A549 (cell line): ENCODE measurements at regions not wholly inside any gene's neighbourhood (a gene's known extent, or its start where the extent isn't known, plus 50 kb on each side); places are given as distances from the start of the nearest gene placed in this dataset.

Experiments
- ATAC-seq, 2 experiments: fragments of 200-7000 bp in 1 of 2; fragments of >200 bp in 1 of 2; cut with Nextera tagmentation in 1 of 2; cut with Tn5 transposase in 1 of 2; 3 replicates each; pipeline versions ENCODE4 v1.8.0 to v1.9.1; 2018 to 2020; ENCODE audit warnings: mild to moderate bottlenecking in 1 of 2, moderate library complexity in 1 of 2
- CTCF ChIA-PET: fragments of 300-600 bp; sonication (Branson Sonifier 250); formaldehyde crosslinking; extraction: SDS; loops from one replicate; lab custom pipeline; 2021; ENCODE audit warnings: antibody characterized with exemption, inconsistent platforms; lab: Yijun Ruan, JAX
- POLR2A ChIA-PET: fragments of 350-600 bp; formaldehyde crosslinking; extraction: SDS; loops from one replicate; lab custom pipeline; 2021; ENCODE audit warnings: antibody characterized with exemption, inconsistent platforms; lab: Yijun Ruan, JAX
- DNase-seq, 2 experiments: peaks; one replicate each; pipeline versions ENCODE4 v3.0.0 to v3.0.0-alpha.2; 2011 to 2016; ENCODE audit warnings: low read depth in 1 of 2, low spot score in 1 of 2
- FAIRE-seq: peaks from 2 replicates; lab custom pipeline; 2011; peaks lifted over from hg19 to GRCh38; lab: Jason Lieb, UNC
- H3K27ac ChIP-seq, 2 experiments: fragments of >200 bp; sonication (Bioruptor Twin); formaldehyde crosslinking; 3 replicates each; pipeline ENCODE4 v1.5.1; 2016 to 2017
- H3K4me1 ChIP-seq: fragments of >200 bp; sonication (Bioruptor Twin); formaldehyde crosslinking; 3 replicates; pipeline ENCODE4 v1.6.1; 2016
- H3K4me2 ChIP-seq: fragments of >200 bp; sonication (Bioruptor Twin); formaldehyde crosslinking; 3 replicates; pipeline ENCODE4 v1.6.1; 2016
- H3K4me3 ChIP-seq: fragments of >200 bp; sonication (Bioruptor Twin); formaldehyde crosslinking; 3 replicates; pipeline ENCODE4 v1.5.1; 2016
- H3K9me3 ChIP-seq: fragments of >200 bp; sonication (Bioruptor Twin); formaldehyde crosslinking; 3 replicates; pipeline ENCODE4 v1.6.1; 2016
- CBX2 ChIP-seq: fragments of 200-600 bp; sonication (generic); IDR thresholded peaks from 2 replicates; pipeline ENCODE4 v1.6.1; 2016; ENCODE audit warnings: low read depth, mild to moderate bottlenecking, borderline replicate concordance
- ELK1 ChIP-seq: fragments of 150-350 bp; IDR thresholded peaks from 2 replicates; pipeline ENCODE4 v1.6.1; 2014; ENCODE audit warnings: low read depth, mild to moderate bottlenecking, low read length
- FOSL2 ChIP-seq, 2 experiments: fragments of 450-650 bp in 1 of 2; fragments of >200 bp in 1 of 2; sonication (Bioruptor Twin) in 1 of 2; formaldehyde crosslinking; IDR thresholded peaks; 2 replicates each; pipeline versions ENCODE4 v1.5.0 to v1.6.1; 2016 to 2020; ENCODE audit warnings: mild to moderate bottlenecking in 1 of 2, moderate library complexity in 1 of 2
- HOXB13 ChIP-seq: fragments of 250-450 bp; sonication (Bioruptor Pico); IDR thresholded peaks from 2 replicates; pipeline ENCODE4 v1.5.0; 2020; ENCODE audit warnings: low read depth, mild to moderate bottlenecking, moderate library complexity
- HOXB5 ChIP-seq: fragments of 250-450 bp; sonication (Bioruptor Pico); IDR thresholded peaks from 2 replicates; pipeline ENCODE4 v1.5.0; 2020; ENCODE audit warnings: mild to moderate bottlenecking, moderate library complexity
- JUNB ChIP-seq: fragments of >200 bp; sonication (Bioruptor Twin); formaldehyde crosslinking; IDR thresholded peaks from 2 replicates; pipeline ENCODE4 v1.6.1; 2016
- KDM1A ChIP-seq: fragments of 200-600 bp; sonication (generic); IDR thresholded peaks from 2 replicates; pipeline ENCODE4 v1.6.1; 2016; ENCODE audit warnings: low read depth, mild to moderate bottlenecking
- KDM5A ChIP-seq: fragments of 200-600 bp; sonication (generic); IDR thresholded peaks from 2 replicates; pipeline ENCODE4 v1.6.1; 2016; ENCODE audit warnings: antibody characterized with exemption, mild to moderate bottlenecking
- MYC ChIP-seq: IDR thresholded peaks from 2 replicates; pipeline ENCODE4 v1.6.1; 2012; ENCODE audit warnings: mild to moderate bottlenecking, inconsistent platforms, low read length, improper control_type of control experiment, borderline replicate concordance
- NFE2L2 ChIP-seq: fragments of 150-350 bp; conservative IDR thresholded peaks from 2 replicates; pipeline ENCODE4 v1.6.1; 2014; ENCODE audit warnings: low read length
- NPAS2 ChIP-seq: fragments of 250-450 bp; sonication (Bioruptor Pico); IDR thresholded peaks from 2 replicates; pipeline ENCODE4 v1.8.0; 2022; ENCODE audit warnings: mild to moderate bottlenecking, moderate library complexity, borderline replicate concordance
- PHF8 ChIP-seq: fragments of 200-600 bp; sonication (generic); IDR thresholded peaks from 2 replicates; pipeline ENCODE4 v1.6.1; 2016; ENCODE audit warnings: low read depth, mild to moderate bottlenecking, antibody characterized with exemption, moderate library complexity, borderline replicate concordance
- RFX5 ChIP-seq: fragments of 450-650 bp; IDR thresholded peaks from 2 replicates; pipeline ENCODE4 v1.7.1; 2014; ENCODE audit warnings: antibody characterized with exemption, mild to moderate bottlenecking, moderate library complexity
- SMC3 ChIP-seq: fragments of >200 bp; sonication (Bioruptor Twin); formaldehyde crosslinking; IDR thresholded peaks from 3 replicates; pipeline ENCODE4 v1.6.1; 2018; ENCODE audit warnings: inconsistent platforms
- TFCP2L1 ChIP-seq: fragments of 250-450 bp; sonication (Bioruptor Pico); IDR thresholded peaks from 2 replicates; pipeline ENCODE4 v1.5.0; 2021; ENCODE audit warnings: mild to moderate bottlenecking
- TP53 ChIP-seq: fragments of 250-450 bp; sonication (Bioruptor Pico); IDR thresholded peaks from 2 replicates; pipeline ENCODE4 v1.5.0; 2021; ENCODE audit warnings: mild to moderate bottlenecking, moderate library complexity
- WGBS: methylation state at CpG from one replicate; pipeline ENCODE4 v1.1.6; 2017; ENCODE audit errors: missing lambda C conversion rate; 5-methylcytosine and 5-hydroxymethylcytosine counted together
- TF ChIP-seq, protein P1 (sequence below): fragments of >200 bp; sonication (Bioruptor Twin); formaldehyde crosslinking; IDR thresholded peaks from 3 replicates; pipeline ENCODE4 v1.5.1; 2016

GRCh38 chr2:230593765-230594164 is 118.9 kb upstream of the CAB39 start:
- Histone ChIP-seq H3K4me2 (no peak overlapping the region), H3K9me3 (no peaks in the 10 kb centered on the region), H3K27ac (no peak overlapping the region), H3K4me3 (no peak overlapping the region), H3K4me1 (no peaks in the 10 kb centered on the region)
- ATAC-seq: no peak
- DNase-seq: no peak
- CTCF ChIA-PET: interaction anchor here (1.2 kb wide), 1 partner anchor 585 kb away, joined by 3 read pairs; no protein-coding TSS in a partner anchor
- no peak for FAIRE-seq
- POLR2A ChIA-PET: no interaction called here
- TF ChIP-seq NPAS2 (CRISPR knock-in tag): no peak
- no peak for TF ChIP-seq TFCP2L1 (CRISPR knock-in tag)
- 67% methylated on average over 4 of the region's 9 CpGs for WGBS

DNA sequence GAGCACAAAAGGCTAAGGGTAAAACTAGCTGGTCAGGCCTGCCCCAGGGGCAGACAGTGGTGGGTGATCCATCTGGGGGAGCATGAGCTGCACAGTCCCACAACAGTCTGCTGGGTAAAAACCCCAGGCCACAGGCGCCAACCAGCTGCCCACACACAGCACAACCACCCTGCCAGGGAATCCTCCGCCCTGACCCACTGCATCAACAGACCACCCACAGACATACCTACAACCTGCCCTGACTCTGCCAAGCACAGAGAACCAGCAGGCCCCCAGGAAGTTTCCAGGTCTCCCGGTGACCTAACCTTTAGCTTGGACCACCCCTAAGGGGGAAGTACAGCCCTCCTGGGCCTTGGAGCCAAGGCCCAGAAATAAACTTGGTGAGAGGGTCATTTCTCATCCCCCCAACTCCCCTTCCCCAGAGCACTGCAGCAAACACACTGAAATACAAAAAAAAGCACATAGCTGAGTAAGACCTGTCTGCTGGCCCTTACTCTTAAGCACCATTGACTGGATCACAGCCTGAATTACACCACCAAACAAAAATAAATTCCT is 118.3 kb upstream of the CAB39 start:
- TF ChIP-seq KDM1A (no peak), TFCP2L1 (CRISPR knock-in tag) (no peak), MYC (no peak), RFX5 (no peak)
- H3K4me1 ChIP-seq: no peaks in the 10 kb centered on the region
- ATAC-seq (no peak; a peak in 1 of 6 replicates), FAIRE-seq (no peak), DNase-seq (no peak)
- ChIA-PET POLR2A (no interaction called here), CTCF (interaction anchor here (0.9 to 1.2 kb wide), 3 partner anchors 16 to 586 kb away, joined by 3 to 4 read pairs (median 3); no protein-coding TSS in a partner anchor)
- 95% methylated on average over 3 of the region's 3 CpGs for WGBS
- no peak overlapping the region for H3K4me3 ChIP-seq
- H3K4me2 ChIP-seq: no peak overlapping the region
- no peaks in the 10 kb centered on the region for H3K9me3 ChIP-seq
- H3K27ac ChIP-seq: no peak overlapping the region

DNA sequence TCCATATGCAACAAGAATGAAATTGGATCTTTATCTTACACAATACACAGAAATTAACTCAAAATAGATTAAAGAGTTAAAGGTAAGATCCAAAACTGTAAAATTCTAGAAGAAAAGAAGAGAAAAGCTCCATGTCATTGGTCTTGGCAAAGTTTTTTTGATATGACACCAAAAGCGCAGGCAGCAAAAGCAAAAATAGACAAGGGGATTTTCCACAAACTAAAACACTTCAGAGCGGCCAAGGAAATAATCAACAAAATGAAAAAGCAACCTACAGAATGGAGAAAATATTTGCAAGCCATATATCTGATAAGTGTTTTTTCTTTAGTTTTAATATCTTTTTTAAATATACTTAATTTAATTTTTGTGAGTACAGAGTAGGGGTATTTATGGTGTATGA is 112.8 kb upstream of the CAB39 start:
- TF ChIP-seq HOXB13 (no peak), KDM5A (no peak), MYC (no peak), ELK1 (no peak), JUNB (no peak), SMC3 (no peak), HOXB5 (CRISPR knock-in tag) (no peak)
- TF ChIP-seq, protein P1, sequence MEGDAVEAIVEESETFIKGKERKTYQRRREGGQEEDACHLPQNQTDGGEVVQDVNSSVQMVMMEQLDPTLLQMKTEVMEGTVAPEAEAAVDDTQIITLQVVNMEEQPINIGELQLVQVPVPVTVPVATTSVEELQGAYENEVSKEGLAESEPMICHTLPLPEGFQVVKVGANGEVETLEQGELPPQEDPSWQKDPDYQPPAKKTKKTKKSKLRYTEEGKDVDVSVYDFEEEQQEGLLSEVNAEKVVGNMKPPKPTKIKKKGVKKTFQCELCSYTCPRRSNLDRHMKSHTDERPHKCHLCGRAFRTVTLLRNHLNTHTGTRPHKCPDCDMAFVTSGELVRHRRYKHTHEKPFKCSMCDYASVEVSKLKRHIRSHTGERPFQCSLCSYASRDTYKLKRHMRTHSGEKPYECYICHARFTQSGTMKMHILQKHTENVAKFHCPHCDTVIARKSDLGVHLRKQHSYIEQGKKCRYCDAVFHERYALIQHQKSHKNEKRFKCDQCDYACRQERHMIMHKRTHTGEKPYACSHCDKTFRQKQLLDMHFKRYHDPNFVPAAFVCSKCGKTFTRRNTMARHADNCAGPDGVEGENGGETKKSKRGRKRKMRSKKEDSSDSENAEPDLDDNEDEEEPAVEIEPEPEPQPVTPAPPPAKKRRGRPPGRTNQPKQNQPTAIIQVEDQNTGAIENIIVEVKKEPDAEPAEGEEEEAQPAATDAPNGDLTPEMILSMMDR: no peak
- 84% methylated on average over 2 of the region's 2 CpGs for WGBS
- FAIRE-seq (no peak), ATAC-seq (no peak), DNase-seq (no peak)
- ChIA-PET CTCF (no interaction called here), POLR2A (no interaction called here)
- no peak overlapping the region for H3K4me2 ChIP-seq
- H3K9me3 ChIP-seq: no peaks in the 10 kb centered on the region
- no peak overlapping the region for H3K4me3 ChIP-seq
- no peaks in the 10 kb centered on the region for H3K4me1 ChIP-seq
- no peak overlapping the region for H3K27ac ChIP-seq

- DNase-seq (no peak), ATAC-seq (no peak), FAIRE-seq (no peak)
- WGBS: 71% methylated on average over 5 of the region's 5 CpGs
- Histone ChIP-seq H3K4me2 (no peak overlapping the region), H3K27ac (no peak overlapping the region), H3K4me3 (no peak overlapping the region), H3K4me1 (no peaks in the 10 kb centered on the region), H3K9me3 (no peaks in the 10 kb centered on the region)
- TF ChIP-seq FOSL2 (IDR thresholded peaks at IDR 0.05) (no peak), FOSL2 (CRISPR knock-in tag; IDR thresholded peaks at IDR 0.05) (no peak), TP53 (CRISPR knock-in tag) (no peak), CBX2 (no peak), NFE2L2 (no peak), PHF8 (no peak)
- TF ChIP-seq, protein P1: no peak
- ChIA-PET CTCF (no interaction called here), POLR2A (no interaction called here)
Measured at GRCh38 chr2:230600285-230600684, 112.4 kb upstream of the CAB39 start.
